A549 (cell line): ENCODE measurements at regions not wholly inside any gene's neighbourhood (a gene's known extent, or its start where the extent isn't known, plus 50 kb on each side); places are given as distances from the start of the nearest gene placed in this dataset.

ENCODE experiments used
- ATAC-seq, 2 experiments: fragments of 200-7000 bp in 1 of 2; fragments of >200 bp in 1 of 2; cut with Nextera tagmentation in 1 of 2; cut with Tn5 transposase in 1 of 2; 3 replicates each; pipeline versions ENCODE4 v1.8.0 to v1.9.1; 2018 to 2020; ENCODE audit warnings: mild to moderate bottlenecking in 1 of 2, moderate library complexity in 1 of 2
- CTCF ChIA-PET: fragments of 300-600 bp; sonication (Branson Sonifier 250); formaldehyde crosslinking; extraction: SDS; loops from one replicate; lab custom pipeline; 2021; ENCODE audit warnings: antibody characterized with exemption, inconsistent platforms; lab: Yijun Ruan, JAX
- POLR2A ChIA-PET: fragments of 350-600 bp; formaldehyde crosslinking; extraction: SDS; loops from one replicate; lab custom pipeline; 2021; ENCODE audit warnings: antibody characterized with exemption, inconsistent platforms; lab: Yijun Ruan, JAX
- DNase-seq, 2 experiments: peaks; one replicate each; pipeline versions ENCODE4 v3.0.0 to v3.0.0-alpha.2; 2011 to 2016; ENCODE audit warnings: low read depth in 1 of 2, low spot score in 1 of 2
- FAIRE-seq: peaks from 2 replicates; lab custom pipeline; 2011; peaks lifted over from hg19 to GRCh38; lab: Jason Lieb, UNC
- H3K27ac ChIP-seq, 2 experiments: fragments of >200 bp; sonication (Bioruptor Twin); formaldehyde crosslinking; 3 replicates each; pipeline ENCODE4 v1.5.1; 2016 to 2017
- H3K4me1 ChIP-seq: fragments of >200 bp; sonication (Bioruptor Twin); formaldehyde crosslinking; 3 replicates; pipeline ENCODE4 v1.6.1; 2016
- H3K4me2 ChIP-seq: fragments of >200 bp; sonication (Bioruptor Twin); formaldehyde crosslinking; 3 replicates; pipeline ENCODE4 v1.6.1; 2016
- H3K4me3 ChIP-seq: fragments of >200 bp; sonication (Bioruptor Twin); formaldehyde crosslinking; 3 replicates; pipeline ENCODE4 v1.5.1; 2016
- H3K9me3 ChIP-seq: fragments of >200 bp; sonication (Bioruptor Twin); formaldehyde crosslinking; 3 replicates; pipeline ENCODE4 v1.6.1; 2016
- BHLHE40 ChIP-seq: IDR thresholded peaks from 2 replicates; pipeline ENCODE4 v1.6.1; 2012; ENCODE audit warnings: low read depth, low read length, inconsistent platforms
- CBX8 ChIP-seq: fragments of 200-600 bp; sonication (generic); IDR thresholded peaks from 2 replicates; pipeline ENCODE4 v1.6.1; 2016
- CHD4 ChIP-seq: fragments of 200-600 bp; sonication (generic); IDR thresholded peaks from 2 replicates; pipeline ENCODE4 v1.6.1; 2016; ENCODE audit warnings: antibody characterized with exemption, mild to moderate bottlenecking, borderline replicate concordance
- E2F6 ChIP-seq: IDR thresholded peaks from 2 replicates; pipeline ENCODE4 v1.6.1; 2012; ENCODE audit warnings: low read depth, borderline replicate concordance
- EHMT2 ChIP-seq: fragments of 200-600 bp; sonication (generic); IDR thresholded peaks from 2 replicates; pipeline ENCODE4 v1.6.1; 2016; ENCODE audit warnings: antibody characterized with exemption, low read depth, mild to moderate bottlenecking, moderate library complexity
- FOSL2 ChIP-seq, 2 experiments: fragments of 450-650 bp in 1 of 2; fragments of >200 bp in 1 of 2; sonication (Bioruptor Twin) in 1 of 2; formaldehyde crosslinking; IDR thresholded peaks; 2 replicates each; pipeline versions ENCODE4 v1.5.0 to v1.6.1; 2016 to 2020; ENCODE audit warnings: mild to moderate bottlenecking in 1 of 2, moderate library complexity in 1 of 2
- FOXS1 ChIP-seq: fragments of 250-450 bp; sonication (Bioruptor Pico); IDR thresholded peaks from 2 replicates; pipeline ENCODE4 v1.5.0; 2020; ENCODE audit warnings: mild to moderate bottlenecking, moderate library complexity
- GATA3 ChIP-seq: IDR thresholded peaks from 2 replicates; pipeline ENCODE4 v1.6.1; 2012; ENCODE audit warnings: borderline replicate concordance
- HEYL ChIP-seq: fragments of 250-450 bp; sonication (Bioruptor Pico); IDR thresholded peaks from 2 replicates; pipeline ENCODE4 v1.8.0; 2021; ENCODE audit warnings: mild to moderate bottlenecking, moderate library complexity
- HOXA7 ChIP-seq: fragments of 250-450 bp; sonication (Bioruptor Pico); IDR thresholded peaks from 2 replicates; pipeline ENCODE4 v1.5.0; 2020; ENCODE audit warnings: mild to moderate bottlenecking, moderate library complexity
- HOXB13 ChIP-seq: fragments of 250-450 bp; sonication (Bioruptor Pico); IDR thresholded peaks from 2 replicates; pipeline ENCODE4 v1.5.0; 2020; ENCODE audit warnings: low read depth, mild to moderate bottlenecking, moderate library complexity
- HOXB5 ChIP-seq: fragments of 250-450 bp; sonication (Bioruptor Pico); IDR thresholded peaks from 2 replicates; pipeline ENCODE4 v1.5.0; 2020; ENCODE audit warnings: mild to moderate bottlenecking, moderate library complexity
- JUN ChIP-seq, 2 experiments: fragments of >200 bp; sonication (Bioruptor Twin); formaldehyde crosslinking; IDR thresholded peaks; 2 replicates in 1 of 2; 3 replicates in 1 of 2; pipeline ENCODE4 v1.6.1; 2016 to 2017
- KDM5A ChIP-seq: fragments of 200-600 bp; sonication (generic); IDR thresholded peaks from 2 replicates; pipeline ENCODE4 v1.6.1; 2016; ENCODE audit warnings: antibody characterized with exemption, mild to moderate bottlenecking
- MAFK ChIP-seq: fragments of 450-650 bp; IDR thresholded peaks from 2 replicates; pipeline ENCODE4 v1.6.1; 2014; ENCODE audit not compliant: partially characterized antibody
- NR3C1 ChIP-seq: fragments of >200 bp; sonication (Bioruptor Twin); formaldehyde crosslinking; IDR thresholded peaks from 3 replicates; pipeline ENCODE4 v1.6.1; 2017
- RAD21 ChIP-seq, 2 experiments: fragments of >200 bp in 1 of 2; sonication (Bioruptor Twin) in 1 of 2; formaldehyde crosslinking in 1 of 2; IDR thresholded peaks in 1 of 2; conservative IDR thresholded peaks in 1 of 2; 2 replicates in 1 of 2; 3 replicates in 1 of 2; pipeline ENCODE4 v1.6.1; 2012 to 2018; ENCODE audit warnings: inconsistent platforms in 1 of 2
- RARB ChIP-seq: fragments of 250-450 bp; sonication (Bioruptor Pico); IDR thresholded peaks from 2 replicates; pipeline ENCODE4 v1.8.0; 2021; ENCODE audit warnings: mild to moderate bottlenecking, moderate library complexity
- RCOR1 ChIP-seq: fragments of 150-350 bp; IDR thresholded peaks from 2 replicates; pipeline ENCODE4 v1.6.1; 2014; ENCODE audit warnings: antibody characterized with exemption, low read length, low read depth
- RFX5 ChIP-seq: fragments of 450-650 bp; IDR thresholded peaks from 2 replicates; pipeline ENCODE4 v1.7.1; 2014; ENCODE audit warnings: antibody characterized with exemption, mild to moderate bottlenecking, moderate library complexity
- RNF2 ChIP-seq: fragments of 200-600 bp; sonication (generic); IDR thresholded peaks from 2 replicates; pipeline ENCODE4 v1.6.1; 2016; ENCODE audit warnings: low read depth, mild to moderate bottlenecking, antibody characterized with exemption, moderate library complexity, borderline replicate concordance
- TP53 ChIP-seq: fragments of 250-450 bp; sonication (Bioruptor Pico); IDR thresholded peaks from 2 replicates; pipeline ENCODE4 v1.5.0; 2021; ENCODE audit warnings: mild to moderate bottlenecking, moderate library complexity
- USF2 ChIP-seq: fragments of 450-650 bp; IDR thresholded peaks from 2 replicates; pipeline ENCODE4 v1.6.1; 2014; ENCODE audit warnings: antibody characterized with exemption
- ZC3H11A ChIP-seq: fragments of 450-650 bp; IDR thresholded peaks from 2 replicates; pipeline ENCODE4 v1.6.1; 2014; ENCODE audit warnings: antibody characterized with exemption, mild to moderate bottlenecking
- WGBS: methylation state at CpG from one replicate; pipeline ENCODE4 v1.1.6; 2017; ENCODE audit errors: missing lambda C conversion rate; 5-methylcytosine and 5-hydroxymethylcytosine counted together
- TF ChIP-seq, protein P1 (sequence below): IDR thresholded peaks from 2 replicates; pipeline ENCODE4 v1.6.1; 2012

GRCh38 chr2:122077771-122078170 is 322.3 kb downstream of the TSN start:
- Histone ChIP-seq H3K4me2 (no peak overlapping the region), H3K4me1 (no peaks in the 10 kb centered on the region), H3K9me3 (no peaks in the 10 kb centered on the region), H3K4me3 (no peak overlapping the region), H3K27ac (no peak overlapping the region)
- DNase-seq (no peak), FAIRE-seq (no peak), ATAC-seq (no peak)
- ChIA-PET CTCF (no interaction called here), POLR2A (no interaction called here)
- 53% methylated on average over 4 of the region's 4 CpGs for WGBS
- TF ChIP-seq RFX5 (no peak), RCOR1 (no peak), FOXS1 (no peak), HOXB13 (no peak), TP53 (CRISPR knock-in tag) (no peak), EHMT2 (no peak), CHD4 (no peak)
- TF ChIP-seq, protein P1, sequence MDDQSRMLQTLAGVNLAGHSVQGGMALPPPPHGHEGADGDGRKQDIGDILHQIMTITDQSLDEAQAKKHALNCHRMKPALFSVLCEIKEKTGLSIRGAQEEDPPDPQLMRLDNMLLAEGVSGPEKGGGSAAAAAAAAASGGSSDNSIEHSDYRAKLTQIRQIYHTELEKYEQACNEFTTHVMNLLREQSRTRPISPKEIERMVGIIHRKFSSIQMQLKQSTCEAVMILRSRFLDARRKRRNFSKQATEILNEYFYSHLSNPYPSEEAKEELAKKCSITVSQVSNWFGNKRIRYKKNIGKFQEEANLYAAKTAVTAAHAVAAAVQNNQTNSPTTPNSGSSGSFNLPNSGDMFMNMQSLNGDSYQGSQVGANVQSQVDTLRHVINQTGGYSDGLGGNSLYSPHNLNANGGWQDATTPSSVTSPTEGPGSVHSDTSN = no peak

DNA sequence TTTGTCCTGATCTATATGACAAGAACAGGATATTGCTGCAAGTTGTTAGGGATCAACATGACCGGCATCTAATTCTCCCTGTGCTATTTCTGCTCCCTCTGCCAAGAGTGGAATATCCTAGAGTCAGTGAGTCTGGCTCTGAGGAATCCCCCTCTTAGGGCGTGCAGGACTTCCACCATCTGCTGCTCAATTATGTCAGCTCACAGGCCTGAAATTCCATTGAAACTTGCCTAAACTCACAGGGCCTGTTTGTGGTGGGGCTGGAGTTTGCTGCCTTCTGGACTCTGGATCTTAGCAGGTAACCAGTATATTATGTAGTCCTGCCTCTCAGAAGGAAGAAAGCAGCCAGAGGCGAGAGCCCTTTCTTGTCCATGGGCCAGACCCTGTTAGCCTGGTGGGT is 323.0 kb downstream of the TSN start:
- DNase-seq = no peak
- CTCF ChIA-PET = no interaction called here
- POLR2A ChIA-PET = no interaction called here

DNA sequence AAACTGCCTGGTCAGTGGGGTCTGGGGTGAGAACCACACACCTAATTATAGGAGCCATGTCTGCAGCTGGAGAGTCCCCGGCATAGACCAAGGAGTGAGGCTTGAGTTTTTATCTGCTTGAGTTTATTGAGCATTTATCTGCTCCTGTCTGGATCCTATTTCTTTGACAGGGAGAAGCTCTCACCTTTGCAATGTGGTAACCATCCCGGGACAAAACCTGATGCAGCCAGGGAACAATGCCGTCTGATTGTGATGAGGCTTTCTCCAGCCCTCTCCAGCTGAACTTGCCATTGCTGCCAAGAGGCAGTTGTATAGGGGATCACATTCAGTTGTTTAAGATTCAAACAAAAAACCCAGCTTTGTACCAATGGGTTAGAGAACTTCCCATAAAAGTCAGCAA is 324.4 kb downstream of the TSN start:
- Histone ChIP-seq H3K9me3 (no peaks in the 10 kb centered on the region), H3K4me3 (no peak overlapping the region), H3K27ac (no peak overlapping the region), H3K4me1 (no peaks in the 10 kb centered on the region), H3K4me2 (no peak overlapping the region)
- DNase-seq (no peak), ATAC-seq (no peak), FAIRE-seq (no peak)
- no peak for TF ChIP-seq BHLHE40
- TF ChIP-seq HOXA7 (CRISPR knock-in tag) = no peak
- no peak for TF ChIP-seq HOXB13
- TF ChIP-seq MAFK = no peak
- TF ChIP-seq RFX5 = no peak
- TF ChIP-seq RNF2 = no peak
- TF ChIP-seq USF2 = no peak
- TF ChIP-seq HEYL (CRISPR knock-in tag) = no peak
- TF ChIP-seq NR3C1 = no peak
- no peak for TF ChIP-seq GATA3
- no peak for TF ChIP-seq CHD4
- no peak for TF ChIP-seq RARB (CRISPR knock-in tag)
- TF ChIP-seq CBX8 = no peak
- no peak for TF ChIP-seq JUN (IDR thresholded peaks at IDR 0.05)
- no peak for TF ChIP-seq HOXB5
- no peak for TF ChIP-seq TP53 (CRISPR knock-in tag)
- 24% methylated on average over 3 of the region's 3 CpGs for WGBS
- ChIA-PET POLR2A (no interaction called here), CTCF (interaction anchor here (1.0 kb wide), 1 partner anchor 10 kb away, joined by 3 read pairs; no protein-coding TSS in a partner anchor)

More for the DNA sequence above, 323.0 kb downstream of the TSN start:
- Histone ChIP-seq H3K4me1 (no peaks in the 10 kb centered on the region), H3K4me3 (no peak overlapping the region), H3K27ac (no peak overlapping the region), H3K4me2 (no peak overlapping the region), H3K9me3 (no peaks in the 10 kb centered on the region)
- FAIRE-seq (no peak), ATAC-seq (no peak)
- WGBS = 45% methylated on average over 2 of the region's 3 CpGs
- no peak for TF ChIP-seq KDM5A
- no peak for TF ChIP-seq E2F6
- no peak for TF ChIP-seq RFX5
- TF ChIP-seq RAD21 (conservative IDR thresholded peaks at IDR 0.05 in 1 of 2, IDR thresholded peaks at IDR 0.05 in 1 of 2) = no peak
- TF ChIP-seq ZC3H11A = no peak
- no peak for TF ChIP-seq FOSL2 (IDR thresholded peaks at IDR 0.05)
- no peak for TF ChIP-seq FOSL2 (CRISPR knock-in tag; IDR thresholded peaks at IDR 0.05)
